GM13976 (cell line): ENCODE measurements at regions not wholly inside any gene's neighbourhood (a gene's known extent, or its start where the extent isn't known, plus 50 kb on each side); places are given as distances from the start of the nearest gene placed in this dataset.

ENCODE experiments used
- DNase-seq: peaks from one replicate; pipeline ENCODE4 v3.0.0; 2012; ENCODE audit warnings: low spot score
- CTCF ChIP-seq: IDR thresholded peaks from 2 replicates; pipeline ENCODE4 v1.5.1; 2012; ENCODE audit warnings: borderline replicate concordance, mild to moderate bottlenecking; ENCODE audit not compliant: insufficient read depth; ENCODE audit errors: extremely low read depth, missing control alignments, control extremely low read depth
- in situ Hi-C: fragments of 300-500 bp; cut with MboI; formaldehyde crosslinking; loops from one replicate; pipeline ENCODE4 v1.12.0; 2022; ENCODE audit warnings: low sequenced_read_pairs, mixed read lengths, inconsistent platforms; ENCODE audit not compliant: unreplicated experiment

- DNase-seq = no peak
- TF ChIP-seq CTCF = no peak
- in situ Hi-C loops = loop anchor here (25.0 kb wide), 1 partner anchor 260 kb away; no protein-coding TSS in a partner anchor
These were observed 617.4 kb downstream of the USP25 start for GRCh38 chr21:16347223-16347622.

DNA sequence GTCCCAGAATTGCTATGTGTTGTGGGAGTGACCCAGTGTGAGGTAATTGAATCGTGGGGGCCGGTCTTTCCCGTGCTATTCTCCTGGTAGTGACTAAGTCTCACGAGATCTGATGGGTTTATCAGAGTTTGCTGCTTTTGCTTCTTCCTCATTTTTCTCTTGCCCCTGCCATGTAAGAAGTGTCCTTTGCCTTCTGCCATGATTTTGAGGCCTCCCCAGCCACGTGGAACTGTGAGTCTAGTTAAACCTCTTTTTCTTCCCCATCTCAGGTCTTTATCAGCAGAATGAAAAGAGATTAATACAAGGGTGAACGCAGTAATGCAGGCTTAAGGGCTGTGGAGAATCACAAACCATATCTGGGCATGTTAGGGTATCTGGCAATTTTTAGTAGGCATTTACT is 624.0 kb downstream of the USP25 start:
- in situ Hi-C loops = no loop called here
- DNase-seq = no peak
- TF ChIP-seq CTCF = no peak

DNA sequence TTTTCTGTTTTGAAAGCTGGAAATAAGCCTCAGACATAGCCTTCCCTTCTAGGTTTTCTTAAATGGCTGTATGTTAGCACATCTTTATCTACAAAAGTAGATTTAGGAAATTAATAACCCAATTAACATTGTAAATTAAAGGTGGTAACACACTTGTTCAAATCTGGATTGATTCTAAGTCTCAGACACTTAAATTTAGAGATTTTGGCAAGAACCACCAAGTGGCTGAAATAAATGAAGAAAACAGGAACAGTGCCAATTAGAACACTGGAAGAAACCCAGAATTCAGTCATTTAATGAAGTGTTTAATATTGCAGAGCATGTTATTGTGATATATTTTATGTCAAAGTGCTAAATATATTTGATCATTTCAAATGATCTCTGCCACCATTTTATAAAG is 628.2 kb downstream of the USP25 start:
- no peak for TF ChIP-seq CTCF
- no peak for DNase-seq
- in situ Hi-C loops = no loop called here

DNA sequence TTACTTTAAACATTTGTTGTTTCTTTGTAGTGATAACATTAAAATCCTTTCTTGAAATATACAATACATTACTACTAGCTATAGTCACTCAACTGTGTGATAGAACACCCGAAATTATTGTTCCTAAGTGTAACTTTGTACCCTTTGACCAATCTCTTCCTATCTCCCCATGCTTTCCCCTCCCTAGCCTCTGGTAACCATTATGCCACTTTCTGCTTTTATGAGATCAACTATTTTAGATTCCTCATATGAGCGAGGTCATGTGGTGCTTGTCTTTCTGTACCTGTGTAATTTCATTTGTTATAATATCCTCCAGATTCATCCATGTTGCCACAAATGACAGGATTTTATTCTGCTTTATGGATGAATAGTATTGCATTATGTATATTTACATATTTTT is 629.0 kb downstream of the USP25 start:
- TF ChIP-seq CTCF = no peak
- in situ Hi-C loops = no loop called here
- no peak for DNase-seq

DNA sequence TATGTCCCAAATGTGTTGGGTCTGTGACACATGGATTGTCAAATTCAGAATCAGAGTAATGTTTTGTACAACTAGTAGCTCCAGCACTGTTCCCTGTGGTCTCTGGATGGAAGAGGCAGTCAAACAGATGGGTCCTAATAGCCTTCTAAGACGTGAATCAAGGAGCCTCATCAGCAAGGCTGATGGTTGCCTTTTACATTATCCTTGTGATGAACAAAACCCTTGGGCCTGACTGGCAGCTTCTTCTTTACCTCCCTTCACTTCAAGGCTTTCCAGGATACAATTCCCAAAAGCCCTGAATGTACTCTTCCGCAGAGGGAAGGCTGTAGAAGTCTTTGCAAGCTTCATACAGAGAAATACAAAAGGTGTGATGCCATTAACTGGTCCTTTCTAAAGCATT is 633.3 kb downstream of the USP25 start:
- no peak for TF ChIP-seq CTCF
- no peak for DNase-seq
- in situ Hi-C loops = no loop called here

- TF ChIP-seq CTCF = no peak
- DNase-seq = no peak
- in situ Hi-C loops = no loop called here
These were observed 633.7 kb downstream of the USP25 start for GRCh38 chr21:16363518-16363917.

- DNase-seq = no peak
- TF ChIP-seq CTCF = no peak
- in situ Hi-C loops = no loop called here
These were observed 636.4 kb downstream of the USP25 start for GRCh38 chr21:16366207-16366606.
